ENCODE measurements at regions not wholly inside any gene's neighbourhood (a gene's known extent, or its start where the extent isn't known, plus 50 kb on each side); places are given as distances from the start of the nearest gene placed in this dataset.

- TF ChIP-seq ZNF274 (IDR thresholded peaks at IDR 0.05; ENCODE audit: low read depth, low read length) (no peak), YY1 (IDR thresholded peaks at IDR 0.05; ENCODE audit: insufficient read depth, insufficient read length) (no peak)
Observed at GRCh38 chr20:54713727-54714126, 238.3 kb downstream of the DOK5 start.
